DMS79 (cell line): ENCODE measurements at regions not wholly inside any gene's neighbourhood (a gene's known extent, or its start where the extent isn't known, plus 50 kb on each side); places are given as distances from the start of the nearest gene placed in this dataset.
"Not testable (repeated sequence)": the region's sequence is repeated elsewhere in the genome, so short reads cannot be mapped to it uniquely, and the experiment has no call there.

Source experiments
- DNase-seq: peaks from one replicate; lab custom pipeline; 2025; lab: John Stamatoyannopoulos, UW

DNA sequence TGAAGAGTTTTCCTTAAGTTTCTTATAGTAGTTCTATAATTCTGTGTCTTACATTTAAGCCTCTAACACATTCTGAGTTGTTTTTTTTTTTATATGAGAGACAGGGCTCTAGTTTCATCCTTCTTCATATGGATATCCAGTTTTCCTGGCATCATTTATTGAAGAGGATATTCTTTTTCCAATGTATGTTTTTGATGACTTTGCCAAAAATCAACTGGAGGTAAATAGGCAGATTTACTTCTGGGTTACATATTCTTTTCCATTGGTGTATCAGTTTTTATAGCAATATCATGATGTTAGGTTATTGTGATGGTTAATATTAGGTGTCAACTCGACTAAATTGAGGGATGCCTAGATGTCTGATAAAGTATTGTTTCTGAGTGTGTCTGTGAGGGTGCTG, 650.7 kb upstream of the GRID2 start:
- no peak for DNase-seq

DNA sequence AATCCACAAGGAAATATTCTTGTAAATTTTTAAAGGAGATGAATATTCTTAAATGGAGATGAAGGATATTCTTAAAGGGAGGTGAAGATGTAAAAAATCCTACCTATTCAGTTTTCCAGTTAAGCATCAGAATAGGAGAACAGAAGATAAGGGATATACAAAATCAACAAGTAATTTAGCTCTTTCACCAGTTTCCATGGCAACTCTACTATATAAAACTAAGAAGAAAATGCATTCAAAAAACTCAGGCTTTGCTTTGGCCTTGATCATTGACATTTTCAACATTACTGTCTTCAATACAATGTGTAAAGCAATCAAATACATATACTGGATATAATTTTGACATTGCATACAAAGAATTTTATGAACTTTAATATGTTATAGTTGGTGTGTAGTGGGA, 622.7 kb upstream of the GRID2 start:
- no peak for DNase-seq

DNA sequence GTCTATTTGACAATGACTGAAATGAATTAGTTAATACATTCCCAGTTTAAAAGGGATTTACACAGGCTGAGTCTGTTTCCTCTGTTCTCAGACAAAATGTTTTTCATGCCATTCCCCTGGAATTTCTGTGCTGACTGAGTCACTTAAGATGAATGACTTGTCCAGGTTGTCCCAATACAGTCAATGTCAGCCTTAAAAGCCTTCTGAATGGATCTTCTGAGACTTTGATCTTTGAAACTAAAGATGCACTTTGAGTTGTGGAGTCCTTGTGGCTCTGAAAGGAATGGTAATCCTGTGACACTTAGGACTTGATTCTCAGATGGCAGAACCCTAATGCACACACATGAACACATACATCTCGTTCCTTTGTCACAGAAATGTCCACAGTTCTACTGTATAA, 622.2 kb upstream of the GRID2 start:
- DNase-seq = no peak

DNA sequence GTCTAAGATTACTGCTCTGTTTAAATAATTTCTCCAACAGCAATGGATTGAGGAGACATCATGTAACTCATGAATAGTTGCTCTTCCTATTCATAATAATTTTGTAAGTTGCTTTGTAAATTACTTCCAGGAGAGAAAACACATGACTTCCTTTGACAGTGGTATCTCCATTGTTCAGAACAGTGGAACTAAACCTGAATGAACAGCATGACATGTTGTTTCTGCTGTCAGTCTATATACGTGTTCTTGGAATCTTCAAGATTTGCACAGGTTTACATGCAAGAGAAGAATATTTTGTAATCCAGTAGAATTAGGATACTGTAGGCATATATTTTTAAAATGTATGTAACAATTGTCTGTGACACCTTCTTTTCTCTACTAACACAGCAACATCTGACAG, 618.8 kb upstream of the GRID2 start:
- no peak for DNase-seq

DNA sequence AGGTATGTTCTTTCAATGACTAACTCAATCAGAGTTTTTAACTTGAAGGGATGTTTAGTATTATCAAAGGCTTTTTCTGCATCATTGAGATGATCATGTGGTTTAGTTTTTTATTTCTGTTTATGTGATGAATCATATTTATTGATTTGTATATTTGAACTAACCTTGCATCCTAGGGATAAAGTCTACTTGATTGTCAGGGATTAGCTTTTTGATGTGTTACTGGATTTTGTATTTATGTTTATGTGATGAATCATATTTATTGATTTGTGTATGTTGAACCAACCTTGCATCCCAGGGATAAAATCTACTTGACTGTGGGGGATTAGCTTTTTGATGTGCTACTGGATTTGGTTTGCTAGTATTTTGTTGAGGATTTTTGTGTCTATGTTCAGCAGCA, 615.4 kb upstream of the GRID2 start:
- no peak for DNase-seq

DNA sequence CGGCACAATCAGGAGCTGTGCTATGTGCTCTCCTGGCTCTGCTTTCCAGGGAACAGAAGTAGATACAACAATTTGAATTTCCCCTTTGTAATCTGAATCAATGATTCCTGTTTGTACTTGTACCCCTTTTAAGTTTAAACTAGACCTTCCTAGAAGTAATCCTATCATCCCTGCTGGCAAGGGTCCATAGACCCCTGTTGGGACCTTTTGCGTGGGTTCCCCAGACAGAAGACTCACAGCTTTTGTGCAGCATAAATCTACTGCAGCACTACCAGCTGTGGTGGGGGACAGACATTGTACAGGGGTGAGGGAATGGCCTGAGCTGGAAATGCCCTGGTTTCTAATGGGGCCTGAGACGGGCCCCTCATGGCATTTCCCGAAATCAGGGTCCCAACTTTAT, 604.1 kb upstream of the GRID2 start:
- DNase-seq = not testable (repeated sequence)

DNA sequence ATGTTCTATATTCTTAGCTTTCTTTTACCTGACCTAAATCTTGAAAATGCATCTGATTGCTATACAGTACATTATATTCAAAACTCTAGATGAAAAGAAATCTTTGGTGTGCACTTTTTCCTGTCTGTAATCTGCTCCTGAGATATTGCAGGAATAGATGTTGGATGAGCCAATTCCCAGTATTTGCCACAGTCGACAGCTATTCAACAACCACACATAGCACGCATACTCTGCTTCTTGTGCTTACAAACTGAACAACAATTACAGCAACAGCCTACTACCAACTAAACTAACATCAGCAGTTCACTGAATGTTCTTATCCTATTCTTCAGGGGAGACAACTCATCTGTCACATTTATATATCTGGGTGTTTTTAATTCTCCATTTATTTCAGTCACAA, 573.9 kb upstream of the GRID2 start:
- no peak for DNase-seq

DNA sequence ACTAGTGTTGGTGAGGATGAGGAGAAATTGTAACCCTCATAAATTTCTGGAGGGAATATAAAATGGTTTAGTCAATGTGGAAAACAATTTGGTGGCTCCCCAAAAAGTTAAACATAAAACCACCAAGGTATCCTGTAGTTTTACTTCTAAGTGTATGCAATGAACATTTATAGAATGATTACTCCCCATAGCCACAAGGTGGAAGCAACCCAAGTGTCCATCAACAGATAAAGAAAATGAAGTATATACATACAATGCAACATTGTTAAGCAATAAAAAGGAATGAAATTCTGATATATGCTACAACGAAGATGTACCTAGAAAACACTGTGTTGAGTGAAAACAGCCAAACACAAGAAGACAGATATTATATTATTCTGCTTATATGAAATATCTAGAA, 569.1 kb upstream of the GRID2 start:
- DNase-seq = no peak

DNA sequence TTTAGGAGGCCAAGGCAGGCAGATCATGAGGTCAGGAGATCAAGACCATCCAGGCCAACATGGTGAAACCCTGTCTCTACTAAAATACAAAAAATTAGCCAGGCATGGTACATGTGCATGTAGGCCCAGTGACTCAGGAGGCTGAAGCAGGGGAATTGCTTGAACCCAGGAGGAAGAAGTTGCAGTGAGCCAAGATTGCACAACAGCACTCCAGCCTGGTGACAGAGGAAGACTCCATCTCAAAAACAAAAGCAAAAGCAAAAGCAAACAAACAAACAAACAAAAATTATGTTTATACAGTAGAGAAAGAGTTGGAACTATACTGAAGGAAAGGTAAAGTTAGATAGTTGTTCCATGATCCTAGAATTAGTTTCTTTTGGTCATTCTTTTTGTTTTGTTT, 564.9 kb upstream of the GRID2 start:
- DNase-seq = not testable (repeated sequence)

DNA sequence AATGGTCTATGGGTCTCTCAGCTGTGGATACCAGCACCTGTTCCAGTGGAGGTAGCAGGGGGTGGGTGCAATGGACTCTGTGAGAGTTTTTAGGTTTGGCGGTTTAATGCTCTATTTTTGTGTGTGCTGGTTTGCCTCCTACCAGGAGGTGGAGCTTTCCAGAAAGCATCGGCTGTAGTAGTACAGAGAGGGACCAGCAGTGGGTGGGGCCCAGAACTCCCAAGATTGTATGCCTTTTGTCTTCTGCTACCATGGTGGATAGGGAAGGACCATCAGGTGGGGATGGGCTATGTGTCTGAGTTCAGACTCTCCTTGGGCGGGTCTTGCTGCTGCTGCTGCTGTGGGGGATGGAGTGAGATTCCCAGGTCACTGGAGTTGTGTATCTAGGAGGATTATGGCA, 557.2 kb upstream of the GRID2 start:
- no peak for DNase-seq

DNA sequence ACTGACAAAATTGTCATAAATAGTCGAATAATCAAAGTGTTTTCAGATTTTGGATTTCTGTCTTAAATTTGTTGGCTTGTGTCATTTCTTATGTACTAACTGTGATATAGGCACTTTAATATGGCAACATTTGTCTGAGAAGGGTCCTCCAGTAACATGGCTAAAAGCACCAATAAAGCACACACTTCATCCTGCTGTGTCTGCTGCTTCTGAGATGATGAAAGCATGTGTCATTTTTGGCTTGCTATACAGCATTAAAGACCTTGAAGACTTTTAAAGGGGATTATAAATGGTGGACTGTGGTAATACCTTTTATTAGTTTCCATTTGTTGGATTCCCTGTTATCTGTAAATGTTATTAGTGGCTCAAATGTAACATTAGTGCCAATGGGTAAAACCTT, 551.8 kb upstream of the GRID2 start:
- no peak for DNase-seq

DNA sequence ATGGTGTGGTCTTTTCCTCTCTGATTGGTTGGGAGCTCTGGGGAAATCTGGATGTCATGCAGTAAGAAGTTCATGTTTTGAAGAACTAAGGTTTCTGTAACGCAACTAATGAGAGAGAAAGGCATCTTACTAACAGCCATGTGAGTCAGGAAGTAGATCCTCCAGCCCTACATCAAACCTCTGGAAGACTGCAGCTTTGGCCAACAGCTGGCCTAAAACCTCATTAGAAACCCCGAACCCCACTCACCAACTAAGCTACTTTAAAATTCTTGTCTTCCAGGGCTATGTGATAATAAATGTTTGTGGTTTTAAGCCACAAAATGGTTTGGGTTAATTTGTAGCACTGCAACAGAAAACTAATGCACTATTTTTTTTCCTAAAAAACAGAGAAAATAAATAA, 549.0 kb upstream of the GRID2 start:
- no peak for DNase-seq

DNA sequence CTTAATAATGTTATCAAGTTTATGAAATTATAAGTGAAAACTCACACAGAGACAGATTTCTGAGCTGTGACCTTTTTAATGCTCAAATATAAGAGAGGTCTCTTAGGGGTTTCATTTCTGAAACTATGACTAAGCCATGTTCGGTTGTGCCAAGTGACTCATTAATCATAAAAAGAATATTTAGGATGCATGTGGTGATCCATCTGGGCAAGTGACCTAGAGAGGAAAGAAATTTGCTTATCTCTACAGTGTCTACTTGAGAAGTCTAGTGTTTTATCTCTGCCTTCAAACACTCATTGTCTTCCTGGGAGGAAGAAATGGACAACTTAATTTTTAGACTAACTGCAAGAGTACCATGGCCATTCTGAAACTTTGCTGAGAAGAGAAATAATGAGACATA, 545.3 kb upstream of the GRID2 start:
- no peak for DNase-seq

DNA sequence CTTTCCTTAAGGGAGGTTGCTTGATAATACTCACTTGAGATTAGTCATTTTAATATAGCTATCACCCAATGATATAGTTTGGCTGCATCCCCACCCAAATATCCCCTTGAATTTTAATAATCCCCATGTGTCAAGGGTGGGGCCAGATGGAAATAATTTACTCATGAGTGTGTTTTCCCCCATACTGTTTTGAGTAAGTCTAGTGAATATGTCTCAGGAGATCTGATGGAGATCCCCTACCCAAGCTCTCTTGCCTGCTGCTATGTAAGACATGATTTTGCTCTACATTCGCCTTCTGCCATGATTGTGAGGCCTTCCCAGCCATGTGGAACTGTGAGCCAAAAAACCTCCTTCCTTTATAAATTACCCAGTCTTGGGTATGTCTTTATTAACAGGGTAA, 539.7 kb upstream of the GRID2 start:
- no peak for DNase-seq

DNA sequence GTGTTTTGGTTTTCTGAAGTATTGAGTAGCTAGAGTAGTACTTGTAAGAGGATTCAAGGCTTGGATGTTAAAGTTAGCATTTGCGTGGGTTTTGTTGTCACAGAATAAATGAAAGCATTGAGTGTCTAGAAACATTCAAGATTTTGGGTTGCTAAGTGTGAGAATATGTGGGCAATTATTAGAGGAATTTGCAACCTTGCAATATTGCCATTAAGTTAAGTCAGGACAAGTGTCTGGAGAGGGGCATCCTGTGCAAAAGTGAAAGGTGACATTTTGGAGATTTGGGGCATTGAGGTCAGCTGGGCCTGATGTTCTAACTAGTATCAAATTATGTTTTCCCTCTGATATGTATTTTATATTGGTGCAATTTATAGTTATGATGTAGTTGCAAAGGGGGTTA, 533.9 kb upstream of the GRID2 start:
- DNase-seq = no peak

DNA sequence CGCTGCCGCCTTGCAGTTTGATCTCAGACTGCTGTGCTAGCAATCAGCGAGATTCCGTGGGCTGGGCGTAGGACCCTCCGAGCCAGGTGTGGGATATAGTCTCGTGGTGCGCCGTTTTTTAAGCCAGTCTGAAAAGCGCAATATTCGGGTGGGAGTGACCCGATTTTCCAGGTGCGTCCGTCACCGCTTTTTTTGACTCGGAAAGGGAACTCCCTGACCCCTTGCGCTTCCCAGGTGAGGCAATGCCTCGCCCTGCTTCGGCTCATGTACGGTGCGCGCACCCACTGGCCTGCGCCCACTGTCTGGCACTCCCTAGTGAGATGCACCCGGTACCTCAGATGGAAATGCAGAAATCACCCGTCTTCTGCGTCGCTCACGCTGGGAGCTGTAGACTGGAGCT, 512.1 kb upstream of the GRID2 start:
- DNase-seq = not testable (repeated sequence)

DNA sequence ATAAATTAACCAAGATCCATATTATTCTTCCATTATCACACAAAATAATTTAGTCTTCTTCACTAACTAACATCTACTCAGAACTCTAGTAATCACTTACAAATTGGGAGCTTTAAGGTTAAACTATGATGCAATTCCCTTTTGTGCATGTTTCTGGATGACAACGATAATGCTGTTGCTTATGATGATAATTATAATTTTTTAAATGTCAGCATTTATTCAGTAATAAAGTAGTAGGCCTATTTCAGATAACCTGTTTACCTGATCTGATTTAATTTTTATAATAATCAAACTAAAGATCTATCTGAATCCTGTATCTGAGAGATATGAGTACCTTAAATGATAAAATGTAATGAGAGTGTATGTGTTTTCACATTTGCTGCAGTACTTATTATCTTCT, 507.8 kb upstream of the GRID2 start:
- DNase-seq = no peak

DNA sequence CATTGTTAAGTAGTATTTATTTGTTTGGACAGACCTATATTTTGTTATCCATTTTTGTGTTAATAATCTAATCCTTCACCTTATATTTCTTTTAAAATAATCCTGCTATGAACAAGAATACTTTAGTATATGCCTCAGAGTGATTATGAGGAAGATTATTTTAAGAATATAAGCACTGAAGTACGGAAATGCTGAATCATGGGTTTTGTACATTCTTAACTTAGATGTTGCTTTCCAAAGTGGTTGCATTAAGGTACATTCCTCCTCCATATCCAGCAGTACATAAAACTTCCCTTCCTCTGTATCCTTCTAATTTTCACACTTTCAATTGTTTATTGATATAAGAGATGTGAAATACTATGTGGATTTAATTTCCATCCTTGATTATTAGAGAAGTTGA, 491.4 kb upstream of the GRID2 start:
- DNase-seq = no peak

DNA sequence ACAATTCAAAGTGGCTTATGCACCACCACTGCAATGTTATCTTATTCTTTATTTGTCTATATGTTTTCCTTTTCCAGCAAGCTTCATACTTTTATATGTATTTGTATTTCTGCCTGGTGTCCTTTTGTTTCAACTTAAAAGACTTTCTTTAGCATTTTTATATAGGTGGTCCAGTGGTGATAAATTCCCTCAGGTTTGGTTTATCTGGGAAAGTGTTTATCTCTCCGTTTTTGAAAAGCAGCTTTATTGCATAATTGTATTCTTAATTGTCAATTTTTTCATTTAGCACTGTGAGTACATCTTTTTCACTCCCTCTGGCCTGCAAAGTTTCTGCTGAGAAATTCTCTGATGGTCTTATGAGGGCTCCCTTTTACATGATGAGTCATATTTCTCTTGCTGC, 479.0 kb upstream of the GRID2 start:
- DNase-seq = no peak

DNA sequence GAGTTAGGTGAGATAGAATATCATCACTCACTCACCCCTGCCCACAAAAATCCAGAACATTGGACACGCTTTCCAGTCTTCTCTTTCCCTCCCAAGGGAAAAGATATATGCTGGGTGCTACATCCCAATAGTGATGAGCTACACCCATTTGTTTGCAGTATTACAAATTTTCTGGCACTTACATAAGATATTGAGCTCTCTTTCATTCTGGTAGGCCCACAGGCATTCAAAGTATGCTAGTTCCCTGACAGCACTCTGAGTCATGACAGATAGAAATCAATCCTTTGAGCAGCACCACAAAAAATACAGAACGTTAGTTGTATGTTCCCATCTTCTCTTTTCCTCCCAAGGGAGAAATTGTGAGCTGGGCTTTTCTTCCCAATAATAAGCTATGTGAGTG, 477.6 kb upstream of the GRID2 start:
- no peak for DNase-seq

DNA sequence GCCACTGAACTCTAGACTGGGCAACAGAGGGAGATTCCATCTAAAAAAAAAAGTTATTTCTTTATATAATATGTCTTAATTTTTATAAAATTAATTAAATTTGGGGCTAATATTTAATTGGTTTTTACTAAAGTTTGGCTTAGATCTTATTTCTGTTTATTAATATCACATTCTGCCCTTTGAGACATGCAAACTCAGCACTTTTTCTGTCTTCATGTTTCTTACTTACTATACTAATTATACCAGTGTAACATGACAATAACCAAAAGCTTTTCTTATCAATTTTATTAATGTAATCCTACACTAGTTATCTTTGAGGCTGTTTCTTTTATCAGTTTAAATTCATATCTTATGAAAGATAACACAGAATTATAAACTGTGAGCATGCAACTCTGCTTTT, 475.9 kb upstream of the GRID2 start:
- DNase-seq = no peak

DNA sequence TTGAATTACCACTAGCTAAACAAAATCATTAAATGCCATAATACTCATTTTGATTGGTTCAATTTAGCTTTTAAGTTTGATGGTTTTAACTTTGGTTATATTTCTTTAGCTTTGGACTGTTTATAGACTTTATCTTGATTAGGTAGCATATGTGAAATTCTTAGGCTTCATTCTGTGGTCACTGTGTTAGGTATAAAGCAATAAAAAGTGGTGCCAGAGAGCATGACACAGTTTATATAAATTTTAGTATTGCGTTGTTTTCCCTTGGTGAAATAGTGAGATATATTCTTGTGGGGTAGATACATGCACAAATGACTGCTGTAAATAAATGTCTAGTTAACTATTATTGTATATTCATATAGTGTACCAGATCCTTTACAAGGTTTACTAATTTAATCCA, 474.2 kb upstream of the GRID2 start:
- no peak for DNase-seq

DNA sequence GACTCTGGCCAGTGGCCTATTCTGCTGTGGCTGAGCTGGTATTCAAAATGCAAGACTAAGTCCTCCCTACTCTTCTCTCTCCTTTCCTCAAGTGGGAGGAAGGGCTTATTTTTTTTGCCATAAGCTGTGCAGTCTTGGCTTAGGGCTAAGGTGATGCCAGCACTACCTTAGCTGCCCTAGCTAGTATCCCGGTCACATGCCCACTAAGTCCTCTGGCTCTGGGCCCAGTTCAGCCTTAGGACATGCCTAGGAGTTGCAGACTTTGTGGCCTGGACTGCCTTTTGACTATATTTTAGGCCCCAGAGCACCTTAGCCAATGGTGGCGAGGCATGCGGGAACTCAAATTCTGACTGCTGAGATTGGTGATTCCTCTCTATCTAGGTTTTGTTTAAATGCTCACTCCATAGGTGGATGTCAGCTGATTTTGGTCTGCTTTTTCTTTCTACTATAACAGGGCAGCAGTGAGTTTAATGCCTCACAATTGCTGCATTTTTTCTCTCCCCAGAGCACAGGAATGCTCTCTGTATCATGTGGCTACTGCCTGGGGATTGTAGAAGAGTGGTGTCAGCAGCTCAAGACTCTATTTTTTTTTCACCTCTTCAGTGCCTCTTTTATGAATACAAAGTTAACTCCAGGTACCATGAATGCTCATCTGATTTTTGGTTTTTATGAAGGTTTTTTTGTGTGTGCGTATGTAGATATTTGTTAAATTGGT, 472.9 kb upstream of the GRID2 start:
- DNase-seq = no peak

DNA sequence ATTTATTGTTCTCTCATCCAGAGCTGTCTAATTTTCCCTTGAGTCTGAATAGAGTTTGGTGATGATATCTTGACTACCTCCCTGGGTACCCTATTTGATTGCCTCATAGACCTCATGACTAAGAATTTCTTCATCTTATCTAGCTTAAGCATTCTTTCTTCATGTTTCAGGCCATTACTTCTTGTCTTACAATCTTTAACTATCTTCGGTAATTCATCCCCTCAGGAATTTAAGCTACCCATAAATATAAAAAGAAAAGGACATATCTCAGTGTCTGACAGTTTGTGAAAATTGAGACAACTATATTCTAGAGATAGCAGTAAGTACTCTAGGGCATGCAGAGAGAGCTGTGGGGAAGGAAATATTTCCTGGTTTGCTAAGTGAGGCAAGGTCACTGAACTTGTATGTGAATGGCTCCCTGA, 466.1 kb upstream of the GRID2 start:
- no peak for DNase-seq
